Breast epithelium (tissue), 3 donors: ENCODE measurements at regions not wholly inside any gene's neighbourhood (a gene's known extent, or its start where the extent isn't known, plus 50 kb on each side); places are given as distances from the start of the nearest gene placed in this dataset.

Experiments used
- CTCF ChIP-seq, 3 donors: fragments of 450-650 bp; IDR thresholded peaks; one replicate each; pipeline ENCODE4 v1.5.1; 2016 to 2017; ENCODE audit warnings: antibody characterized with exemption in 3 of 3, mild to moderate bottlenecking in 3 of 3, moderate library complexity in 3 of 3
- POLR2A ChIP-seq: fragments of 450-650 bp; IDR thresholded peaks from one replicate; pipeline ENCODE4 v1.6.1; 2016; ENCODE audit warnings: antibody characterized with exemption, mild to moderate bottlenecking, moderate library complexity

- TF ChIP-seq POLR2A (no peak), CTCF (IDR thresholded peaks at IDR 0.05) (no peak)
Observed at GRCh38 chr7:157483515-157483914, 146.7 kb downstream of the DNAJB6 start.
